ENCODE measurements at regions not wholly inside any gene's neighbourhood (a gene's known extent, or its start where the extent isn't known, plus 50 kb on each side); places are given as distances from the start of the nearest gene placed in this dataset.

- TF ChIP-seq ELK1 (IDR thresholded peaks at IDR 0.05; ENCODE audit: low read depth, low read length) (no peak), GABPA (IDR thresholded peaks at IDR 0.05; ENCODE audit: low read depth) (no peak), CREB1 (IDR thresholded peaks at IDR 0.05; ENCODE audit: low read depth) (no peak), SMC3 (IDR thresholded peaks at IDR 0.05; ENCODE audit: borderline replicate concordance, low read length) (no peak), SIX5 (IDR thresholded peaks at IDR 0.05; ENCODE audit: low read depth, low read length, severe bottlenecking) (no peak)
Observed at GRCh38 chr9:109940561-109940960, 160.6 kb downstream of the PALM2AKAP2 start (continued).

GRCh38 chr9:109941771-109942170 lies 161.8 kb downstream of the PALM2AKAP2 start:
- H3K36me3 ChIP-seq (ENCODE audit: control insufficient read depth in 2 of 2, insufficient read depth in 2 of 2, low read length in 1 of 2) = no peaks in the 10 kb centered on the region
- no peak for FAIRE-seq
- 94% methylated on average over 1 of the region's 1 CpG for WGBS (ENCODE audit: insufficient coverage, insufficient replicate concordance, low lambda C conversion rate, missing lambda C conversion rate)
- CTCF ChIA-PET = no interaction called here
- RAD21 ChIA-PET (ENCODE audit: unreplicated experiment) = interaction anchor here (0.8 kb wide), 1 partner anchor 25 kb away, joined by 3 read pairs; no protein-coding TSS in a partner anchor
- H3K4me3 ChIP-seq = no peak overlapping the region
- H4K20me1 ChIP-seq (ENCODE audit: control insufficient read depth, insufficient read depth) = no peaks in the 10 kb centered on the region
- POLR2A ChIA-PET = no interaction called here
- no peak overlapping the region for H2AFZ ChIP-seq (ENCODE audit: control insufficient read depth, low read depth, low read length)
- H3K9ac ChIP-seq (ENCODE audit: control insufficient read depth, insufficient read depth, low read length) = no peak overlapping the region
- no peak for TF ChIP-seq SMAD1 (IDR thresholded peaks at IDR 0.05; ENCODE audit: low read depth, partially characterized antibody)
- TF ChIP-seq SIN3A (IDR thresholded peaks at IDR 0.05; ENCODE audit: low read depth, low read length) = no peak
- no peak for TF ChIP-seq CHD4 (IDR thresholded peaks at IDR 0.05)
- no peak for TF ChIP-seq RELB (IDR thresholded peaks at IDR 0.05; ENCODE audit: low read depth)
- no peak for TF ChIP-seq REST (IDR thresholded peaks at IDR 0.05; ENCODE audit: low read depth, low read length)
- no peak for TF ChIP-seq ZNF217 (IDR thresholded peaks at IDR 0.05)
- no TSS peak for BruUV-seq (replicated peaks)
- peaks cover 1% of the 10 kb centered on the region; the same call in 1 of the 2 replicates for H3K4me1 ChIP-seq (ENCODE audit: control insufficient read depth, insufficient read depth, low read length)
- no peak overlapping the region for H3K27ac ChIP-seq (ENCODE audit: control insufficient read depth, insufficient read depth)
- H3K9me3 ChIP-seq (replicated peaks; ENCODE audit: control insufficient read depth, insufficient read depth, low read length) = no peaks in the 10 kb centered on the region
- no peaks in the 10 kb centered on the region for H3K27me3 ChIP-seq (replicated peaks in 1 of 2; ENCODE audit: control insufficient read depth in 2 of 2, insufficient read depth in 2 of 2, low read length in 1 of 2)
- no peak for DNase-seq (ENCODE audit: low read depth, low spot score)
- intact Hi-C loops (cut with micrococcal nuclease; ENCODE audit: unreplicated experiment) = no loop called here
- SMC1A ChIA-PET (ENCODE audit: uncharacterized antibody, unreplicated experiment) = interaction anchor here (1.0 kb wide), 1 partner anchor 10 kb away, joined by 4 read pairs; no protein-coding TSS in a partner anchor
- no peaks in the 10 kb centered on the region for H3K79me2 ChIP-seq (ENCODE audit: control insufficient read depth, insufficient read depth, low read length)
- H3K4me2 ChIP-seq (ENCODE audit: control insufficient read depth, insufficient read depth) = no peak overlapping the region
- ATAC-seq = no peak
- in situ Hi-C loops (cut with MboI) = no loop called here
